BJ (cell line): ENCODE measurements at regions not wholly inside any gene's neighbourhood (a gene's known extent, or its start where the extent isn't known, plus 50 kb on each side); places are given as distances from the start of the nearest gene placed in this dataset.

ENCODE experiments used
- CTCF ChIA-PET: fragments of 350-600 bp; formaldehyde crosslinking; extraction: SDS; loops from one replicate; lab custom pipeline; 2021; ENCODE audit warnings: antibody characterized with exemption, inconsistent platforms; lab: Yijun Ruan, JAX
- POLR2A ChIA-PET: fragments of 300-600 bp; sonication (Branson Sonifier 250); formaldehyde crosslinking; extraction: SDS; loops from one replicate; lab custom pipeline; 2021; ENCODE audit warnings: antibody characterized with exemption; lab: Charles Lee
- DNase-seq: peaks from one replicate; pipeline ENCODE4 v3.0.0-alpha.2; 2011; ENCODE audit warnings: low read depth
- H3K27me3 ChIP-seq: 2 replicates; pipeline ENCODE4 v1.6.0; 2011; ENCODE audit warnings: low read length; ENCODE audit not compliant: control insufficient read depth, insufficient read depth
- H3K36me3 ChIP-seq: 2 replicates; pipeline ENCODE4 v1.5.1; 2011; ENCODE audit warnings: low read length; ENCODE audit not compliant: control insufficient read depth, insufficient read depth
- H3K4me3 ChIP-seq: 2 replicates; pipeline ENCODE4 v1.5.1; 2011; ENCODE audit warnings: low read depth, mild to moderate bottlenecking, control low read depth, low read length
- TF ChIP-seq, protein P1 (sequence below): IDR thresholded peaks from 2 replicates; pipeline ENCODE4 v1.5.1; 2011; ENCODE audit warnings: low read depth, mild to moderate bottlenecking, control low read depth, inconsistent platforms, low read length, moderate library complexity; ENCODE audit not compliant: insufficient read depth

DNA sequence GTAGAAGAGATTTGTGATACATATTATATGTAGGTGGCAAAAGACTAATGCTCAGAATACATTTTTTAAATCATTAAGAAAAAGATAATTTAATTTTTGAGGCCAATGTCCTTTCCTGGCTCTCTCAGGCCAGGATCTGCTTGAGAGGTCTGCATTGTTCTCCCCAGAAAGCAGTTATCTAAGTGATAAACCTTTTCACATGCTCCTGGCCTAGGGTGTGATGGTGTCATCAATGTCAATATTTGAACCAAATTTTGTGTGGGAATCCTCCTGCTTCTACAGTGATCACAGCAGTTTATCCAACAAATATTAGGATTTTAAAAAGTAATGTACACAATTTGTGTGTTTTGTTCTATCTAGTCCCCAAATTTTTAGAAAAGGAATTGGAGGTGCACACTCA is 166.6 kb downstream of the DIRAS2 start:
- TF ChIP-seq, protein P1, sequence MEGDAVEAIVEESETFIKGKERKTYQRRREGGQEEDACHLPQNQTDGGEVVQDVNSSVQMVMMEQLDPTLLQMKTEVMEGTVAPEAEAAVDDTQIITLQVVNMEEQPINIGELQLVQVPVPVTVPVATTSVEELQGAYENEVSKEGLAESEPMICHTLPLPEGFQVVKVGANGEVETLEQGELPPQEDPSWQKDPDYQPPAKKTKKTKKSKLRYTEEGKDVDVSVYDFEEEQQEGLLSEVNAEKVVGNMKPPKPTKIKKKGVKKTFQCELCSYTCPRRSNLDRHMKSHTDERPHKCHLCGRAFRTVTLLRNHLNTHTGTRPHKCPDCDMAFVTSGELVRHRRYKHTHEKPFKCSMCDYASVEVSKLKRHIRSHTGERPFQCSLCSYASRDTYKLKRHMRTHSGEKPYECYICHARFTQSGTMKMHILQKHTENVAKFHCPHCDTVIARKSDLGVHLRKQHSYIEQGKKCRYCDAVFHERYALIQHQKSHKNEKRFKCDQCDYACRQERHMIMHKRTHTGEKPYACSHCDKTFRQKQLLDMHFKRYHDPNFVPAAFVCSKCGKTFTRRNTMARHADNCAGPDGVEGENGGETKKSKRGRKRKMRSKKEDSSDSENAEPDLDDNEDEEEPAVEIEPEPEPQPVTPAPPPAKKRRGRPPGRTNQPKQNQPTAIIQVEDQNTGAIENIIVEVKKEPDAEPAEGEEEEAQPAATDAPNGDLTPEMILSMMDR: no peak
- no peaks in the 10 kb centered on the region for H3K36me3 ChIP-seq
- no peaks in the 10 kb centered on the region for H3K27me3 ChIP-seq
- ChIA-PET CTCF (no interaction called here), POLR2A (no interaction called here)
- DNase-seq: no peak
- H3K4me3 ChIP-seq: no peak overlapping the region

DNA sequence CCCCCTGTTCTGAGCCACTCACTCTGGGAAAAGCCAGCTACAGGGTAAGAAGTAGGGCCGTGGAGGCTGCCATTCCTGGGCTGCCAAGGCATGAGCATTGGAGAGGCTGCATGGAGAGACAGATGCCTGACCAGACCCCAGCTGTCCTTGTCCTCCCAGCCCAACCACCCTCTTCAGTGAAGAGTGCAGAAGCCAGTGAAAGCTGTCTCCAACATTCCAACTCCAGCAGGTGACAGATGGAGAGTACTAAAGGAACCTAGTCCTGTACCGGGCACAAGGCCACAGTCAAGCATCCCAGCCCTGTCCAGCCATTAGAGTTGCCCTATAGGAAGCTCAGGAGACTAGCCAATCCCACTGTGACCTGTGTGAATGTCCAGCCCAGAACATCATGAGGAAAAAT is 165.1 kb downstream of the DIRAS2 start:
- ChIA-PET POLR2A (no interaction called here), CTCF (no interaction called here)
- H3K27me3 ChIP-seq: no peaks in the 10 kb centered on the region
- DNase-seq: no peak
- H3K4me3 ChIP-seq: no peak overlapping the region
- H3K36me3 ChIP-seq: no peaks in the 10 kb centered on the region
- TF ChIP-seq, protein P1: no peak

DNA sequence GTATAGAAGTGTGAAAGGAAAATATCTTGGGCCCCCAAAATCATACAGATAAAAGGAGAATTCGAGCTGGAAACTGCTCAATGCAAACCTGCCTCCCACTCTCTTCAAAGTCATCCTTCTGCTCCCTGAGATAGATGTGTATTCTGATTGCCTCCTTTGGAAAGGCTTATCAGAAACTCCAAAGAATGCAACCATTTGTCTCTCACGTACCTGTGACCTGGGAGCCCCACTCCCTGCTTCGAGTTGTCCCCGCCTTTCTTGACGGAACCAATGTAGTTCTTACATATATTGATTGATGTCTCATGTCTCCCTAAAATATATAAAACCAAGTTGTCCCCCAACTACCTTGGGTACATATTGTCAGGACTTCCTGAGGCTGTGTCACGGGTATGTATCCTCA is 163.8 kb downstream of the DIRAS2 start:
- Histone ChIP-seq H3K36me3 (no peaks in the 10 kb centered on the region), H3K27me3 (no peaks in the 10 kb centered on the region), H3K4me3 (no peak overlapping the region)
- TF ChIP-seq, protein P1: no peak
- CTCF ChIA-PET: no interaction called here
- POLR2A ChIA-PET: no interaction called here
- no peak for DNase-seq

DNA sequence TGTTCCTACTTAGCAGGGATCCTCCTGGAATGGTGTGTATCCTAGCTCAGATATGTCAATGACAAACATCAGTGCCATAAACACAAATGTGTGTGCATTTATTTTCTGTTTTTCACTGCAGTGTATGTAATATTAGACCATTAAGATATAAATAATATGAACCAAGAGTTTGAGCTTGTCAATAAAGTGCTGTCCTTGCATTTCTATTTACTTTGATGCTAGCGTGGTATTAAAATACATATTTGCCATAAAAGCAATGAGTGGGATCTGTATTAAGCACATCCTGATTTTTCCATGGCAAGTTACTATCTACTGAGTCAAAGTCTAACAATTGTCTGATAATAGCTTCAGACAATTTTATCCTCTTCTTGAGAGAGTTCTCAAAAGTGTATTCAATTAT is 157.6 kb downstream of the DIRAS2 start:
- no peak for DNase-seq
- no peaks in the 10 kb centered on the region for H3K27me3 ChIP-seq
- CTCF ChIA-PET: no interaction called here
- POLR2A ChIA-PET: no interaction called here
- H3K4me3 ChIP-seq: no peak overlapping the region
- TF ChIP-seq, protein P1: no peak
- no peaks in the 10 kb centered on the region for H3K36me3 ChIP-seq

DNA sequence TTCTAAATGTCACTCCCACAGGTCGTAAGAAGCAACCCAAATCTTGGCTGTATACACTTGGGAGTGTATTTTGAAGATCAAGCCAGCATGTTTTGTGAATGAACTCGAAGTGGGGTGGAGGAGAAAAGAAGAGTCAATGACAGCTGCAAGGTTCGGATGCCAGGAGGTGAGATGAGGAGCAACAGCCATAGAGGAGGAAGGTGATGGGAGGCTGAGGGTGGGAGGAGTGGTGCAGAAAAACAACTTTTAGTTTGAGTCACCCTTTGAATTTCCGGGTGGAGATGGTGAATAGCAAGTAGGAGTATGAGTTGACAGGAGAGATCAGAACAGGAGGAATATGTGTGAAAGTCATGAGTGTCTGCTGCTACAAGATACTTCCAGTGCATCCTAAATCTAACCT is 153.6 kb downstream of the DIRAS2 start:
- ChIA-PET CTCF (no interaction called here), POLR2A (no interaction called here)
- Histone ChIP-seq H3K36me3 (no peaks in the 10 kb centered on the region), H3K4me3 (no peak overlapping the region), H3K27me3 (no peaks in the 10 kb centered on the region)
- no peak for DNase-seq
- TF ChIP-seq, protein P1: no peak
